ENCODE measurements at regions not wholly inside any gene's neighbourhood (a gene's known extent, or its start where the extent isn't known, plus 50 kb on each side); places are given as distances from the start of the nearest gene placed in this dataset.

DNA sequence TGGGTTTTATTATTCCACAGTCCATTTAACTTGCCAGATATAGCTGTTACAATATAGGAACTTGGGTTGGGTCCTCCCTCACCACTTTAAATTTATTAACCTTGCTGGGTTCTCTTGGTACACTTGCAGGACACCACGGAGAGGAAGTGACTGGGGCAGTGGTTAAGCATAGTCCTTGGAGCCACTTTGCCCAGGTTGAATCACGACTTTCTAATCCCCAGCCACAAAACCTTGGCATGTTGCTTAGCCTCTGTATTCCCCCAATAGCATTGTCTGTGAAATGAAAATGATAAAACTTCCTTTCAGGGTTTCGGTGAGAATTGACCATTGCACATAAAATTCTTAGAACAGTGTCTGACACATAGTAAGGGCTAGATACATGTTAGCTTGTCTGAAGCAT lies 221.2 kb downstream of the IRS1 start:
- TF ChIP-seq CTCF (IDR thresholded peaks at IDR 0.05) (no peak), POLR2A (IDR thresholded peaks at IDR 0.05; ENCODE audit: low read depth) (no peak)

Data from esophagus muscularis mucosa (tissue), 3 donors.